ENCODE measurements at regions not wholly inside any gene's neighbourhood (a gene's known extent, or its start where the extent isn't known, plus 50 kb on each side); places are given as distances from the start of the nearest gene placed in this dataset.

GRCh38 chr14:66056268-66056907 is 429.8 kb upstream of the CCDC196 start:
- H3K27me3 ChIP-seq (ENCODE audit: control insufficient read depth, insufficient read depth, low read length), result no peaks in the 10 kb centered on the region
- no peaks in the 10 kb centered on the region for H3K36me3 ChIP-seq (ENCODE audit: control insufficient read depth, insufficient read depth, low read length)
- TF ChIP-seq, protein P1, sequence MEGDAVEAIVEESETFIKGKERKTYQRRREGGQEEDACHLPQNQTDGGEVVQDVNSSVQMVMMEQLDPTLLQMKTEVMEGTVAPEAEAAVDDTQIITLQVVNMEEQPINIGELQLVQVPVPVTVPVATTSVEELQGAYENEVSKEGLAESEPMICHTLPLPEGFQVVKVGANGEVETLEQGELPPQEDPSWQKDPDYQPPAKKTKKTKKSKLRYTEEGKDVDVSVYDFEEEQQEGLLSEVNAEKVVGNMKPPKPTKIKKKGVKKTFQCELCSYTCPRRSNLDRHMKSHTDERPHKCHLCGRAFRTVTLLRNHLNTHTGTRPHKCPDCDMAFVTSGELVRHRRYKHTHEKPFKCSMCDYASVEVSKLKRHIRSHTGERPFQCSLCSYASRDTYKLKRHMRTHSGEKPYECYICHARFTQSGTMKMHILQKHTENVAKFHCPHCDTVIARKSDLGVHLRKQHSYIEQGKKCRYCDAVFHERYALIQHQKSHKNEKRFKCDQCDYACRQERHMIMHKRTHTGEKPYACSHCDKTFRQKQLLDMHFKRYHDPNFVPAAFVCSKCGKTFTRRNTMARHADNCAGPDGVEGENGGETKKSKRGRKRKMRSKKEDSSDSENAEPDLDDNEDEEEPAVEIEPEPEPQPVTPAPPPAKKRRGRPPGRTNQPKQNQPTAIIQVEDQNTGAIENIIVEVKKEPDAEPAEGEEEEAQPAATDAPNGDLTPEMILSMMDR (IDR thresholded peaks at IDR 0.05), result no peak
- H3K4me3 ChIP-seq (ENCODE audit: low read length), result no peak overlapping the region
- H3K9me3 ChIP-seq (ENCODE audit: control insufficient read depth, insufficient read depth, low read length), result no peaks in the 10 kb centered on the region
- Mint-ChIP-seq H3K27me3 (ENCODE audit: low read depth in 2 of 2) (peaks cover 0 to 2% of the 10 kb centered on the region in 2 donors), H3K4me1 (no peaks in the 10 kb centered on the region), H3K36me3 (no peaks in the 10 kb centered on the region), H3K9me3 (no peaks in the 10 kb centered on the region), H3K27ac (no peak overlapping the region), H3K4me3 (no peak overlapping the region)
- 91% methylated on average over 5 of the region's 5 CpGs for WGBS (ENCODE audit: insufficient coverage)
- no peak for ATAC-seq
- intact Hi-C loops (cut with micrococcal nuclease), result no loop called here
- DNase-seq, result no peak
- H3K4me1 ChIP-seq (ENCODE audit: control insufficient read depth, insufficient read depth, low read length), result no peaks in the 10 kb centered on the region
- no peak overlapping the region for H3K27ac ChIP-seq (ENCODE audit: low read length)

DNA sequence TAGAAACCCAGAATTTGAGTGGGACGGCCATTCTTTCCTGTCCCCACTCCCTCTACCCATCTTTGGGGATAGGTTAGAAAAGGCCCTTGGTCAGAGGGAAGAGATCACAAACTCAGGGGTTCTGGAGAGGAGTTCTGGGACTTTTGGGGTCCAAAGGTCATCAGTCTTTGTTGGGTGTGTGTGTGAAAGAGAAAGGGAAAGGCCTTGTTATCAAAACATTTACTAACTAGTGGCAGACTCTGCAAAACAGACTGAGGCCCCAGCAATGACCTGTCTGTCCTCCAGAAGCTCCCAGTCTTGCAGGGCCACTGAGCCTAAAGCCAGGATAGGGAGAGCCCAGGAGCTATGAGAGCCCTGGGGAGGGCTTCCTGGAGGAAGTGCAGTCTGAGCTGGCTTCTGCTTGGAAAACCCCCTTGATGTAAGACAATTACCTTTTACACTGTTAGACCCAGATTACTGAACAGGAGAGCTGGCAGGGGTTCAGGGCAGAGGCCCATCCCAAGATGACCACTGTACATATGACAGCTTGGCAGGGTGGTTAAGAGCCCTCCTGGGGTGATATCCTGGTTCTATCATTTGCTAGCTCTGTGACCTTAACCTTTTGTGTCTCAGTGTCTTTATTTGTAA is 429.1 kb upstream of the CCDC196 start:
- TF ChIP-seq, protein P1 (IDR thresholded peaks at IDR 0.05), result no peak
- H3K36me3 Mint-ChIP-seq, result no peaks in the 10 kb centered on the region
- H3K4me1 Mint-ChIP-seq, result no peaks in the 10 kb centered on the region
- Histone ChIP-seq H3K4me3 (ENCODE audit: low read length) (no peak overlapping the region), H3K27ac (ENCODE audit: low read length) (no peak overlapping the region), H3K4me1 (ENCODE audit: control insufficient read depth, insufficient read depth, low read length) (no peaks in the 10 kb centered on the region), H3K27me3 (ENCODE audit: control insufficient read depth, insufficient read depth, low read length) (no peaks in the 10 kb centered on the region), H3K36me3 (ENCODE audit: control insufficient read depth, insufficient read depth, low read length) (no peaks in the 10 kb centered on the region), H3K9me3 (ENCODE audit: control insufficient read depth, insufficient read depth, low read length) (no peaks in the 10 kb centered on the region)
- DNase-seq (no peak), ATAC-seq (no peak)
- peaks cover 0 to 2% of the 10 kb centered on the region in 2 donors for H3K27me3 Mint-ChIP-seq (ENCODE audit: low read depth in 2 of 2)
- no peak overlapping the region for H3K27ac Mint-ChIP-seq
- H3K4me3 Mint-ChIP-seq, result no peak overlapping the region
- H3K9me3 Mint-ChIP-seq, result no peaks in the 10 kb centered on the region
- no CpG with 5 or more reads among the region's 1 CpG for WGBS (ENCODE audit: insufficient coverage)
- intact Hi-C loops (cut with micrococcal nuclease), result no loop called here

GRCh38 chr14:66065188-66065587 is 421.0 kb upstream of the CCDC196 start:
- intact Hi-C loops (cut with micrococcal nuclease), result no loop called here
- H3K27ac ChIP-seq (ENCODE audit: low read length), result no peak overlapping the region
- Mint-ChIP-seq H3K4me1 (no peaks in the 10 kb centered on the region), H3K9me3 (no peaks in the 10 kb centered on the region), H3K4me3 (no peak overlapping the region), H3K27ac (no peak overlapping the region), H3K36me3 (no peaks in the 10 kb centered on the region), H3K27me3 (ENCODE audit: low read depth in 2 of 2) (peaks cover 0 to 9% of the 10 kb centered on the region in 2 donors)
- H3K27me3 ChIP-seq (ENCODE audit: control insufficient read depth, insufficient read depth, low read length), result no peaks in the 10 kb centered on the region
- TF ChIP-seq, protein P1 (IDR thresholded peaks at IDR 0.05), result no peak
- no peak for ATAC-seq
- 85% methylated on average over 5 of the region's 5 CpGs for WGBS (ENCODE audit: insufficient coverage)
- H3K4me1 ChIP-seq (ENCODE audit: control insufficient read depth, insufficient read depth, low read length), result no peaks in the 10 kb centered on the region
- H3K9me3 ChIP-seq (ENCODE audit: control insufficient read depth, insufficient read depth, low read length), result no peaks in the 10 kb centered on the region
- no peaks in the 10 kb centered on the region for H3K36me3 ChIP-seq (ENCODE audit: control insufficient read depth, insufficient read depth, low read length)
- no peak overlapping the region for H3K4me3 ChIP-seq (ENCODE audit: low read length)
- DNase-seq, result no peak

All from natural killer cell (primary cell).